Chondrocyte (in vitro differentiated cells): ENCODE measurements at regions not wholly inside any gene's neighbourhood (a gene's known extent, or its start where the extent isn't known, plus 50 kb on each side); places are given as distances from the start of the nearest gene placed in this dataset.

Experiments
- DNase-seq: peaks from one replicate; pipeline ENCODE4 v3.0.0; 2021; ENCODE audit warnings: mixed read lengths, low spot score
- H3K27ac Mint-ChIP-seq: one replicate; pipeline ENCODE4 v1.8.0; 2021; ENCODE audit warnings: mild to moderate bottlenecking, moderate library complexity, mixed read lengths; ENCODE audit not compliant: unreplicated experiment
- H3K27me3 Mint-ChIP-seq: 2 replicates; pipeline ENCODE4 v1.8.0; 2021; ENCODE audit warnings: low read depth, mixed read lengths
- H3K36me3 Mint-ChIP-seq: 2 replicates; pipeline ENCODE4 v1.8.0; 2021; ENCODE audit warnings: low read depth, mixed read lengths
- H3K4me1 Mint-ChIP-seq: 2 replicates; pipeline ENCODE4 v1.8.0; 2021; ENCODE audit warnings: low read depth, mild to moderate bottlenecking, mixed read lengths
- H3K4me3 Mint-ChIP-seq: one replicate; pipeline ENCODE4 v1.8.0; 2021; ENCODE audit warnings: mild to moderate bottlenecking, moderate library complexity, mixed read lengths; ENCODE audit not compliant: unreplicated experiment
- H3K9me3 Mint-ChIP-seq: 2 replicates; pipeline ENCODE4 v1.8.0; 2021; ENCODE audit warnings: low read depth, mixed read lengths
- TF ChIP-seq, protein P1 (sequence below): fragments of 200-600 bp; sonication (generic); IDR thresholded peaks from 2 replicates; pipeline ENCODE4 v1.5.0; 2021; ENCODE audit warnings: antibody characterized with exemption, mild to moderate bottlenecking, moderate library complexity

DNA sequence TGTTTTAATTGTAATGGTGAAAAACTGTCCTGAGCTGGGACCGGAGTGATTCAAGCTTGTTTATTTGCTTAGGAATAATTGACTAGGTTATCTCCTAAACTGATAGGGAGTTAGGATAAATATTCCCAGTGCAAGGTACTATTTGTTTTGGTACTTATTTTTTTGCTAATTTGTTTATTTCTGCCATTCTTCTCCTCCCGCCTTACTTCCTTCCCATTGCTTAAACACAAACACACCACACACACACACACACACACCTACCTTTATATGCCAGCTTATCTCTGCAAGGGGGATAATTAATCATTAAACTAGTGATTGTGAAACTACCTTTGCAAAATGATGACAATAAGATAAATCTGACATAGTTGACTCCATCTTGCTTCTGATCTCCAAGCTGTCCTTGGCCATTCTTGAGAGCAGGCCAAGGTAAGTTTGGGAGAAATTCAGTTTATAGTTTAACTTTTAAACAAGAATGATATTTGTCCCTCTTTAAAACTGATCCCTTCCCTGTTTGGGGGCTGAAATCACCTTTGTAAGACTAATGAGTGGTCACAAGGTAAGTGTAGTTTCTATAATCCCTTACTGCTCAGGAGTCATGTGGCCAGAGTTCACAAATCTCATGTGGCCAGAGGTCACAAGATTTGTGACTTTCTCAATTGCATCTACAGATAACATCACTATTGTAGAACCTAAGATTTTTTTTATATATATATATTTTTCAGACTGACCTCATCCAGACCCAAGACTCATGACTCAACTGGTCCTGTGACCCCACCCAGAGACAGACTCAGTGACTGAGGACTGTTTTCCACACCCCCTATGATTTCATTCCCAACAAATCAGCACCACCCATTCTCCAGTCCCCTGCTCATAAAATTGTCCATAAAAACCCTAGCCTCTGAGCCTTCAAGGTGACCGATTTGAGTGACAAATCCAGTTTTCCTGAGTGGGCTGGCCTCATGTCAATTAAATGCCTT is 83.1 kb upstream of the LRRTM4 start:
- H3K36me3 Mint-ChIP-seq, result no peaks in the 10 kb centered on the region
- peaks cover 1% of the 10 kb centered on the region for H3K9me3 Mint-ChIP-seq
- H3K4me3 Mint-ChIP-seq, result no peak overlapping the region
- H3K27me3 Mint-ChIP-seq, result no peaks in the 10 kb centered on the region
- no peak for DNase-seq
- no peaks in the 10 kb centered on the region for H3K4me1 Mint-ChIP-seq
- TF ChIP-seq, protein P1, sequence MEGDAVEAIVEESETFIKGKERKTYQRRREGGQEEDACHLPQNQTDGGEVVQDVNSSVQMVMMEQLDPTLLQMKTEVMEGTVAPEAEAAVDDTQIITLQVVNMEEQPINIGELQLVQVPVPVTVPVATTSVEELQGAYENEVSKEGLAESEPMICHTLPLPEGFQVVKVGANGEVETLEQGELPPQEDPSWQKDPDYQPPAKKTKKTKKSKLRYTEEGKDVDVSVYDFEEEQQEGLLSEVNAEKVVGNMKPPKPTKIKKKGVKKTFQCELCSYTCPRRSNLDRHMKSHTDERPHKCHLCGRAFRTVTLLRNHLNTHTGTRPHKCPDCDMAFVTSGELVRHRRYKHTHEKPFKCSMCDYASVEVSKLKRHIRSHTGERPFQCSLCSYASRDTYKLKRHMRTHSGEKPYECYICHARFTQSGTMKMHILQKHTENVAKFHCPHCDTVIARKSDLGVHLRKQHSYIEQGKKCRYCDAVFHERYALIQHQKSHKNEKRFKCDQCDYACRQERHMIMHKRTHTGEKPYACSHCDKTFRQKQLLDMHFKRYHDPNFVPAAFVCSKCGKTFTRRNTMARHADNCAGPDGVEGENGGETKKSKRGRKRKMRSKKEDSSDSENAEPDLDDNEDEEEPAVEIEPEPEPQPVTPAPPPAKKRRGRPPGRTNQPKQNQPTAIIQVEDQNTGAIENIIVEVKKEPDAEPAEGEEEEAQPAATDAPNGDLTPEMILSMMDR, result no peak
- no peak overlapping the region for H3K27ac Mint-ChIP-seq

DNA sequence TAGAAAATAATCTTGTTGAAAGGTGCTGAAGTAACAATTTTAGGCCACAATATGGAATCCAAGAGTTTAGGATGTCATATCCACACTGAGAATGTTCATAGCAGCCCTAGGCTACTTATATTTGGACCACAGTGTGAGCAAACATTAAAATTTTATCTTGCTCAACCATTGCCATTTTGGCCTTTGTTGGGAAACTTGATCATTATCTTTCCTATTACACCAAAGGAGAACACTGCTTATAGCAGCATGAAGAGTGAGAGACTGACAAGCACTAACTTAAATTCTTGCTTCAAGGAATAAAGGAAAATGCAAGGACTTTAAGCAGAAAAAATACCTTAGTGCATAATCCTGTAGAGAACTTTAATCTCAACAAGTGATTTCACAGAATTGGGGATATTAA is 86.3 kb upstream of the LRRTM4 start:
- TF ChIP-seq, protein P1, result no peak
- H3K4me1 Mint-ChIP-seq, result no peaks in the 10 kb centered on the region
- H3K9me3 Mint-ChIP-seq, result peaks cover 3% of the 10 kb centered on the region
- H3K36me3 Mint-ChIP-seq, result no peaks in the 10 kb centered on the region
- H3K27ac Mint-ChIP-seq, result no peak overlapping the region
- no peaks in the 10 kb centered on the region for H3K27me3 Mint-ChIP-seq
- no peak overlapping the region for H3K4me3 Mint-ChIP-seq
- DNase-seq, result no peak

DNA sequence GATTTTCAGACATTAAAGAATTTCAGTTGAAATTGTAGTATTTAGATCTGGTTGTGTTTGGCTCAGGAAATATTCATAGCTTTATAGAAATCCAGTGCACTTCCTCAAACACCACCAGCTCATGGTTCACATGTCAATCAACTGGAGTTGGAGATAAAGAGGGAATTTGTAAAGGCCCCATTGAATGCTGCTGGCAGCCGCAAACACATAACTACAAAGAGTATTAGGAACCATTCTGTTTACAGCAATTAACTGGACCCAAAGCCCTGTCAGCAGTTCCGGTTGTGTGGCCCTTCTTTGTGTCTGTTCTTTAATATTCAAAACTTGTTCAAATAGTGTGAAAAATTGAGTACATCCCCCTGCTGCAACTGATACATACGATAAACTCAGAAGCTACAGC is 107.4 kb upstream of the LRRTM4 start:
- Mint-ChIP-seq H3K9me3 (peaks cover 14% of the 10 kb centered on the region), H3K27me3 (no peaks in the 10 kb centered on the region), H3K27ac (no peak overlapping the region), H3K4me3 (no peak overlapping the region), H3K4me1 (no peaks in the 10 kb centered on the region), H3K36me3 (no peaks in the 10 kb centered on the region)
- TF ChIP-seq, protein P1, result no peak
- no peak for DNase-seq

DNA sequence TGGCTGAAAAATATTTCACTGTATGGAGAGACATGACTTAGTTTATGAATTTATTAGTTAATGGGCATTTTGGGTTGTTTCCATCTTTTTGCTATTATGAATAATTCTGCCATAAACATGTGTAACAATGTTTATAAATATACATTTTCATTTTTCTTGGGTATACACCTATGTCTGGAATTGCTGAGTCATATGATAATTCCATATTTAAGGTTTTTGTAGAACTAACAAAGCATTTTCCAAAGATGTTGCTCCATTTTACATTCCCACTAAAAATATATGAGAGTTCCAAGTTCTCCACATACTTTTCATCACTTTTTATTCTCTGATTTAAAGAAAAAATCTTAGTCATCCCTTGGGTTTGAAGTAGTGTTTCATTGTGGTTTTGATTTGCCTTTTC is 108.8 kb upstream of the LRRTM4 start:
- H3K36me3 Mint-ChIP-seq, result no peaks in the 10 kb centered on the region
- H3K4me3 Mint-ChIP-seq, result no peak overlapping the region
- no peak for DNase-seq
- H3K27me3 Mint-ChIP-seq, result no peaks in the 10 kb centered on the region
- H3K27ac Mint-ChIP-seq, result no peak overlapping the region
- TF ChIP-seq, protein P1, result no peak
- H3K4me1 Mint-ChIP-seq, result no peaks in the 10 kb centered on the region
- peaks cover 14% of the 10 kb centered on the region for H3K9me3 Mint-ChIP-seq

DNA sequence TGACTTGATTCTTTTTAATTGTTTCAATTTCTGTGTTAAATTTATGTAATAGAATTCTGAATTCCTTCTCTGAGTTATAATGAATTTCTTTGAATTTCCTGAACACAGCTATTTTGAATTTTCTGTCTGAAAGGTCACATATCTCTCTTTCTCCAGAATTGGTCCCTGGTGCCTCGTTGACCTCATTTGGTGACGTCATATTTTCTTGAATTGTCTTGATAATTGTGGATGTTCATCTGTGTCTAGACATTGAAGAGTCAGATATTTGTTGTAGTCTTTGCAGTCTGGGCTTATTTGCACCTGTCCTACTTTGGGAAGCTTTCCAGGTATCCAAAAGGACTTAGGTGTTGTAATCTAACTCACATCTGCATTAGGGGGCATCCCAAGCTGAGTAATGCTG is 111.4 kb upstream of the LRRTM4 start:
- H3K36me3 Mint-ChIP-seq, result no peaks in the 10 kb centered on the region
- H3K9me3 Mint-ChIP-seq, result peaks cover 16% of the 10 kb centered on the region
- DNase-seq, result no peak
- no peak overlapping the region for H3K4me3 Mint-ChIP-seq
- H3K4me1 Mint-ChIP-seq, result no peaks in the 10 kb centered on the region
- no peak overlapping the region for H3K27ac Mint-ChIP-seq
- H3K27me3 Mint-ChIP-seq, result no peaks in the 10 kb centered on the region
- TF ChIP-seq, protein P1, result no peak
